SU-DHL-6 (cell line): ENCODE measurements at regions not wholly inside any gene's neighbourhood (a gene's known extent, or its start where the extent isn't known, plus 50 kb on each side); places are given as distances from the start of the nearest gene placed in this dataset.

Source experiments
- H2AFZ ChIP-seq: fragments of 200-600 bp; sonication (generic); 2 replicates; pipeline ENCODE4 v1.6.1; 2014; ENCODE audit warnings: low read depth, mild to moderate bottlenecking, moderate library complexity, mixed read lengths, antibody characterized with exemption, low read length; ENCODE audit not compliant: severe bottlenecking
- H3F3A ChIP-seq: fragments of 200-600 bp; shearing (Covaris generic); 2 replicates; pipeline ENCODE4 v1.6.0; 2016; ENCODE audit warnings: antibody characterized with exemption, mild to moderate bottlenecking; ENCODE audit not compliant: insufficient read depth
- H3K27ac ChIP-seq: fragments of 200-600 bp; sonication (generic); 2 replicates; pipeline ENCODE4 v1.5.1; 2016; ENCODE audit warnings: low read depth, mild to moderate bottlenecking, low read length, moderate library complexity, mixed read lengths
- H3K27me3 ChIP-seq: fragments of 200-600 bp; sonication (generic), shearing (Covaris generic); 2 replicates; pipeline ENCODE4 v1.6.0; 2014; ENCODE audit warnings: mild to moderate bottlenecking, low read length
- H3K36me3 ChIP-seq: fragments of 200-600 bp; sonication (generic); 2 replicates; pipeline ENCODE4 v1.6.1; 2014; ENCODE audit warnings: mild to moderate bottlenecking, low read length, mixed read lengths
- H3K4me2 ChIP-seq: fragments of 300-600, 200-600 bp; shearing (Covaris generic), sonication (generic); 2 replicates; pipeline ENCODE4 v1.6.0; 2014; ENCODE audit warnings: low read length, low read depth, mild to moderate bottlenecking; ENCODE audit not compliant: poor library complexity, severe bottlenecking
- H3K4me3 ChIP-seq: fragments of 200-600 bp; sonication (generic); 2 replicates; pipeline ENCODE4 v1.5.1; 2014; ENCODE audit warnings: antibody characterized with exemption, low read length, mild to moderate bottlenecking, mixed read lengths; ENCODE audit not compliant: insufficient read depth, poor library complexity, severe bottlenecking
- H3K79me2 ChIP-seq: fragments of 200-600 bp; sonication (generic); 2 replicates; pipeline ENCODE4 v1.6.1; 2014; ENCODE audit warnings: mild to moderate bottlenecking, low read length, moderate library complexity; ENCODE audit not compliant: insufficient read depth
- H3K9ac ChIP-seq: fragments of 200-600 bp; sonication (generic); 2 replicates; pipeline ENCODE4 v1.7.0; 2014; ENCODE audit warnings: mild to moderate bottlenecking, low read length
- H3K9me2 ChIP-seq: fragments of 200-600 bp; sonication (generic); replicated peaks from 2 replicates; pipeline ENCODE4 v1.6.1; 2014; ENCODE audit warnings: low read length; ENCODE audit not compliant: insufficient read depth
- H3K9me3 ChIP-seq: fragments of 200-600 bp; sonication (generic); 2 replicates; pipeline ENCODE4 v1.6.1; 2014; ENCODE audit warnings: low read length, mixed read lengths; ENCODE audit not compliant: insufficient read depth
- H4K20me1 ChIP-seq: fragments of 200-600 bp; sonication (generic); 2 replicates; pipeline ENCODE4 v1.6.1; 2014; ENCODE audit warnings: low read depth, mild to moderate bottlenecking, antibody characterized with exemption, low read length, moderate library complexity, mixed read lengths
- CTCF ChIP-seq: fragments of 200-600 bp; sonication (generic); IDR thresholded peaks from one replicate; pipeline ENCODE4 v1.5.1; 2017; ENCODE audit warnings: antibody characterized with exemption, mild to moderate bottlenecking, low read length, moderate library complexity; ENCODE audit not compliant: insufficient read depth, poor library complexity, severe bottlenecking
- EZH2phosphoT487 ChIP-seq: fragments of 200-600 bp; sonication (generic), shearing (Covaris generic); conservative IDR thresholded peaks from 2 replicates; pipeline ENCODE4 v1.6.1; 2018; ENCODE audit warnings: mild to moderate bottlenecking, antibody characterized with exemption, low read length, moderate library complexity, mixed read lengths

GRCh38 chr2:215885536-215885935, 127.8 kb downstream of the MREG start:
- Histone ChIP-seq H3K79me2 (no peaks in the 10 kb centered on the region), H3K9ac (no peak overlapping the region), H3K9me2 (no peaks in the 10 kb centered on the region), H2AFZ (no peak overlapping the region), H3K9me3 (no peaks in the 10 kb centered on the region), H4K20me1 (no peaks in the 10 kb centered on the region), H3K36me3 (no peaks in the 10 kb centered on the region), H3K4me2 (no peak overlapping the region), H3F3A (no peaks in the 10 kb centered on the region), H3K27ac (no peak overlapping the region), H3K4me3 (no peak overlapping the region), H3K27me3 (no peaks in the 10 kb centered on the region)
- TF ChIP-seq EZH2phosphoT487 (no peak), CTCF (no peak)

- no peaks in the 10 kb centered on the region for H4K20me1 ChIP-seq
- H3K4me2 ChIP-seq, result no peak overlapping the region
- H3K9me2 ChIP-seq, result no peaks in the 10 kb centered on the region
- H3K27me3 ChIP-seq, result no peaks in the 10 kb centered on the region
- no peak overlapping the region for H2AFZ ChIP-seq
- H3F3A ChIP-seq, result no peaks in the 10 kb centered on the region
- no peak overlapping the region for H3K9ac ChIP-seq
- H3K79me2 ChIP-seq, result no peaks in the 10 kb centered on the region
- no peaks in the 10 kb centered on the region for H3K9me3 ChIP-seq
- no peak overlapping the region for H3K27ac ChIP-seq
- no peaks in the 10 kb centered on the region for H3K36me3 ChIP-seq
- TF ChIP-seq CTCF (no peak), EZH2phosphoT487 (no peak)
- no peak overlapping the region for H3K4me3 ChIP-seq
Observed at GRCh38 chr2:215884451-215885087, 128.8 kb downstream of the MREG start.

GRCh38 chr2:215883799-215884198, 129.6 kb downstream of the MREG start:
- H3K9ac ChIP-seq, result no peak overlapping the region
- no peak overlapping the region for H3K4me2 ChIP-seq
- no peaks in the 10 kb centered on the region for H3K36me3 ChIP-seq
- H3K4me3 ChIP-seq, result no peak overlapping the region
- H3K9me2 ChIP-seq, result no peaks in the 10 kb centered on the region
- H4K20me1 ChIP-seq, result no peaks in the 10 kb centered on the region
- TF ChIP-seq EZH2phosphoT487 (no peak), CTCF (no peak)
- H3K9me3 ChIP-seq, result no peaks in the 10 kb centered on the region
- H3K27ac ChIP-seq, result no peak overlapping the region
- no peaks in the 10 kb centered on the region for H3K27me3 ChIP-seq
- no peaks in the 10 kb centered on the region for H3K79me2 ChIP-seq
- no peak overlapping the region for H2AFZ ChIP-seq
- H3F3A ChIP-seq, result no peaks in the 10 kb centered on the region
